GM12873 (cell line): ENCODE measurements at regions not wholly inside any gene's neighbourhood (a gene's known extent, or its start where the extent isn't known, plus 50 kb on each side); places are given as distances from the start of the nearest gene placed in this dataset.
A peak's percentile ranks its signal among the peaks of the same experiment; 100 is the strongest.

ENCODE experiments used
- CTCF ChIP-seq: IDR thresholded peaks from 2 replicates; pipeline ENCODE4 v1.5.1; 2012; ENCODE audit warnings: low read depth, mild to moderate bottlenecking, moderate library complexity, low read length, control low read depth; ENCODE audit not compliant: insufficient read depth; ENCODE audit errors: missing control alignments

- TF ChIP-seq CTCF, result no peak
Observed at GRCh38 chr20:22335210-22335609, 249.2 kb downstream of the FOXA2 start.

DNA sequence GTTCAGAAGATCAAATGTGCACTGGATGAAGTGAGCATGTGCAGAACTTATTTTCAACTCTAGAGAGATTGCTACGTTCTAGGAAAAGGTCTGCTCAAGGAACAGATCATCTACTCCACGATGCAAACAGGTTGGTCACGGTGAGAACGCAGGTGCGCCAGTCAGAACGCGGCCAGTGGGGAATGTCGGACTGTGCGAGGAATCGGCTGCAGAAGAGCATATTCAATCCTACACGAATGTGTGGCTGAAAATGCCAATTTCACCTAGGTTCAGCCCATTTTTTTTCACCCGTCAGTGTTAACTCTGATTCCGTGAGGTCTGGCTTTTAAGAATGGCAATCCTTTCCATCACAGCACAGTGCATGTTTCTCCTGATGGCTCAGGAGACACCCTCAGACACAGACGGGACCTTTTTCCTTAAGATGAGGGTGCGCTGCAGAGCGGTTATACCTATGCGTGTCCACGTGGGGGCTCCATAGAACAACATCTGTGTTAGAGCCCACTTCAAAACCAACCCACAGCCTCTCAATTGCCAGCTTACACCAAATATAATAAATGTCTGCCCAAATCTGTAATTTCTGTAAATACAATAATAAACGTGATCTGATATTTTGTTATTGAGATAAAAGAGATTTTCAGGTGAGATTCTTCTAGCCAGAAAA is 250.4 kb downstream of the FOXA2 start:
- TF ChIP-seq CTCF, result peak; percentile 82

GRCh38 chr20:22324505-22324904 is 259.9 kb downstream of the FOXA2 start:
- TF ChIP-seq CTCF, result no peak

DNA sequence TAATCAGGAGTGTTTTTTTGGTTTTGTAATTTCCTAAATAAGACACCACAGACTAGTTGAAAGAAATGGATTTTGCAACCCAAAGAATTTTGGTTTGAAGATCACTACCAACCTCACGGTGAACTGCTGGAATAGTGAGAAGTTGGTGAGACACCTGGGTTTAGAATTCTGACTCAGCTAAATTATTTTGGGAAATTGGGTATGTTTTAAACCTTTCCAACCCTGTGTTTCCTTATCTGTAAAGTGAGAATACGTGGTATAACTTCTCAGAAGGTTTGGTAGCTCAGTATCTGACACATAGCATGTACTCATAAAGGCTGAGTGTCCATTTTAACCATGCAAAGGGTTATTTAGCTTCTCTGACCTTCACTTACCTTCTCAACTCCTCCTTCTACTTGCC is 261.9 kb downstream of the FOXA2 start:
- TF ChIP-seq CTCF, result no peak

- TF ChIP-seq CTCF, result no peak
Observed at GRCh38 chr20:22321191-22321590, 263.2 kb downstream of the FOXA2 start.

- no peak for TF ChIP-seq CTCF
Observed at GRCh38 chr20:22320245-22320915, 264.0 kb downstream of the FOXA2 start.

DNA sequence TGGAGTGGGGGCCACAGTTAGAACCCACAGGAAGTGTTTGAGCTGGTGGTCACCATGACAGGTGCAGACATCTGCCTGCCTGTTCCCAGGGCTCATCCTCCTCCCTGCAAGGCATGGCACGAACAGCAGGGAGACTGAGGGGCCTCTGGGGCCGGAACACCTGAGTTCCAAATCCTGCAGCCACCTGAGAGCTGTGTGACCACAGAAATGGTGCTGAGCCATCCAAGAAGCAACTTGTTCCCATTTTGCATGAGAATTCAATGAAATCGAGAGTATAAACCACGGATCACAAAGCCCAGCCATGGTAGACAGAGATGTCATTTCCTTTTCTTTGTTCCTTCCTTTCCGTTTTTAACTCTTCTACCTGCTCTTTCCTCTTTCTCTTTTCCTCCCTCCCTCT is 268.6 kb downstream of the FOXA2 start:
- no peak for TF ChIP-seq CTCF
